ENCODE measurements at regions not wholly inside any gene's neighbourhood (a gene's known extent, or its start where the extent isn't known, plus 50 kb on each side); places are given as distances from the start of the nearest gene placed in this dataset.

GRCh38 chr1:114209971-114210370 lies 56.3 kb upstream of the SYT6 start:
- 93 to 96% methylated on average over 4 to 5 of the region's 5 CpGs for WGBS, 2 experiments (ENCODE audit: insufficient coverage in 1 of 2, insufficient read length in 1 of 2)
- H3K4me3 Mint-ChIP-seq, result no peak overlapping the region
- Histone ChIP-seq H3K36me3 (ENCODE audit: control insufficient read depth, insufficient read depth, low read length) (no peaks in the 10 kb centered on the region), H3K4me1 (ENCODE audit: control insufficient read depth, insufficient read depth, low read length) (no peaks in the 10 kb centered on the region), H3K9ac (ENCODE audit: extremely low read depth, low read length, poor library complexity, severe bottlenecking) (no peak overlapping the region), H3K27me3 (ENCODE audit: control insufficient read depth, insufficient read depth, low read length, poor library complexity, severe bottlenecking) (peaks cover 73% of the 10 kb centered on the region), H3K9me3 (ENCODE audit: control insufficient read depth, low read length) (no peaks in the 10 kb centered on the region), H3K27ac (ENCODE audit: low read depth, low read length) (no peak overlapping the region), H3K4me3 (ENCODE audit: low read length) (no peak overlapping the region)
- DNase-seq, result no peak
- H3K36me3 Mint-ChIP-seq (ENCODE audit: low read depth), result no peaks in the 10 kb centered on the region
- no peak overlapping the region for H3K27ac Mint-ChIP-seq
- peaks cover 71% of the 10 kb centered on the region for H3K27me3 Mint-ChIP-seq (ENCODE audit: insufficient read depth)
- TF ChIP-seq CTCF (conservative IDR thresholded peaks at IDR 0.05), result no peak
- H3K4me1 Mint-ChIP-seq, result no peaks in the 10 kb centered on the region
- no peaks in the 10 kb centered on the region for H3K9me3 Mint-ChIP-seq

DNA sequence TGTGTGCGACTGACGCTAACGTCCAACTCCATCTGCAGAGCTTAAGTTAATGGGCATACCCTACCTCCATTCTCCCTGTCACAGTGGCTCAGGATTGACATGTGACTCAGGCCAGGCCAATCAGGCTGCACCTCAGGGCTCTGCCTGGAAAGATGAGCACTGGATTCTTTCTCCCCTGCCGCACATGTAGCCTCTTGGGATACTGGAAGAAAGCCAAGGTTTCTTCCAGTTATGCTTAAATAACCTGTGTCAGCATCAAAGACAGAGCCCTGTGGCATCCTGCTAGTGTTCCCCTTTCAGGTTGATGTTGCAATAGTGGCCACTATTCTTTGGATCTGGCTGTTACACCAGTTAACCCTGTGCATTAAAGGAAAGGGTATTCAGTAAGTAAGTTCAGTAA lies 55.0 kb upstream of the SYT6 start:
- no peaks in the 10 kb centered on the region for H3K36me3 ChIP-seq (ENCODE audit: control insufficient read depth, insufficient read depth, low read length)
- no peaks in the 10 kb centered on the region for H3K9me3 Mint-ChIP-seq
- H3K27me3 Mint-ChIP-seq (ENCODE audit: insufficient read depth), result peaks cover 72% of the 10 kb centered on the region
- no peaks in the 10 kb centered on the region for H3K36me3 Mint-ChIP-seq (ENCODE audit: low read depth)
- H3K27me3 ChIP-seq (ENCODE audit: control insufficient read depth, insufficient read depth, low read length, poor library complexity, severe bottlenecking), result peaks cover 61% of the 10 kb centered on the region
- no peaks in the 10 kb centered on the region for H3K9me3 ChIP-seq (ENCODE audit: control insufficient read depth, low read length)
- DNase-seq, result no peak
- no peaks in the 10 kb centered on the region for H3K4me1 ChIP-seq (ENCODE audit: control insufficient read depth, insufficient read depth, low read length)
- no peak overlapping the region for H3K9ac ChIP-seq (ENCODE audit: extremely low read depth, low read length, poor library complexity, severe bottlenecking)
- no peak overlapping the region for H3K4me3 ChIP-seq (ENCODE audit: low read length)
- no peak overlapping the region for H3K27ac Mint-ChIP-seq
- H3K4me1 Mint-ChIP-seq, result no peaks in the 10 kb centered on the region
- no peak for TF ChIP-seq CTCF (conservative IDR thresholded peaks at IDR 0.05)
- no peak overlapping the region for H3K4me3 Mint-ChIP-seq
- WGBS, 2 experiments (ENCODE audit: insufficient coverage in 1 of 2, insufficient read length in 1 of 2), result 91 to 97% methylated on average over 4 of the region's 4 CpGs
- no peak overlapping the region for H3K27ac ChIP-seq (ENCODE audit: low read depth, low read length)

DNA sequence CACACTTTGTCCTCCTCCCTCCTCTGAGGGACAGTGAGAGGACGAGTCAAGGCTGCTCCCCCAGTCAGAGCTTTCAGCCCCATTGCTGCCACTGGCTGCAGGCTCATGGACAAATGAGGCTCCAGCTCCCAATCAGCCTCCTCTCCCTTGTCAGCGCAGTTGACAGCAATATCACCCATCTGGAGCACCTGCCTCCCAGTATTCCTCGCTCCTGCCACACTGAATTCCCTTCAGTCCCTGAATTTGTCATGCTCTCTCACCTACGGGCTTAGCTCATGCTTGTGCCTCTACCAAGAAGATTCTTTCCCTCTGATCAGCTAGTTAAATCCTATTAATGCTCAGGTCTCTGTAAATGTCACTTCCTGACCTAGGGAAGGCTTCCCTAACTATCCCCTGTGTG lies 54.4 kb upstream of the SYT6 start:
- Histone ChIP-seq H3K27me3 (ENCODE audit: control insufficient read depth, insufficient read depth, low read length, poor library complexity, severe bottlenecking) (peaks cover 55% of the 10 kb centered on the region), H3K9me3 (ENCODE audit: control insufficient read depth, low read length) (no peaks in the 10 kb centered on the region), H3K4me1 (ENCODE audit: control insufficient read depth, insufficient read depth, low read length) (no peaks in the 10 kb centered on the region), H3K27ac (ENCODE audit: low read depth, low read length) (no peak overlapping the region), H3K36me3 (ENCODE audit: control insufficient read depth, insufficient read depth, low read length) (no peaks in the 10 kb centered on the region), H3K4me3 (ENCODE audit: low read length) (no peak overlapping the region), H3K9ac (ENCODE audit: extremely low read depth, low read length, poor library complexity, severe bottlenecking) (no peak overlapping the region)
- no peak for TF ChIP-seq CTCF (conservative IDR thresholded peaks at IDR 0.05)
- H3K9me3 Mint-ChIP-seq, result no peaks in the 10 kb centered on the region
- H3K27me3 Mint-ChIP-seq (ENCODE audit: insufficient read depth), result peaks cover 73% of the 10 kb centered on the region
- 87 to 91% methylated on average over 4 of the region's 4 CpGs for WGBS, 2 experiments (ENCODE audit: insufficient coverage in 1 of 2, insufficient read length in 1 of 2)
- no peak overlapping the region for H3K4me3 Mint-ChIP-seq
- no peak overlapping the region for H3K27ac Mint-ChIP-seq
- H3K4me1 Mint-ChIP-seq, result no peaks in the 10 kb centered on the region
- no peak for DNase-seq
- H3K36me3 Mint-ChIP-seq (ENCODE audit: low read depth), result no peaks in the 10 kb centered on the region
